Calu3 (cell line): ENCODE measurements at regions not wholly inside any gene's neighbourhood (a gene's known extent, or its start where the extent isn't known, plus 50 kb on each side); places are given as distances from the start of the nearest gene placed in this dataset.

Experiments
- BruUV-seq: library from RNA; stranded (reverse); fragments of 400-500 nt; replicated peaks from 2 replicates; lab custom pipeline; 2021; lab: Mats Ljungman, UMichigan
- CTCF ChIA-PET: fragments of 300-600 bp; sonication (Branson Sonifier 250); formaldehyde crosslinking; loops from one replicate; lab custom pipeline; 2022; ENCODE audit warnings: antibody characterized with exemption; lab: Charles Lee
- DNase-seq: peaks from one replicate; pipeline ENCODE4 v3.0.0; 2022
- H3K27ac Mint-ChIP-seq: one replicate; pipeline ENCODE4 v1.8.0; 2022; ENCODE audit warnings: mixed read lengths; ENCODE audit not compliant: unreplicated experiment
- H3K27me3 Mint-ChIP-seq: one replicate; pipeline ENCODE4 v1.8.0; 2022; ENCODE audit warnings: mixed read lengths; ENCODE audit not compliant: unreplicated experiment
- H3K36me3 Mint-ChIP-seq: one replicate; pipeline ENCODE4 v1.8.0; 2022; ENCODE audit warnings: mild to moderate bottlenecking, moderate library complexity, mixed read lengths; ENCODE audit not compliant: insufficient read depth, unreplicated experiment
- H3K4me1 Mint-ChIP-seq: one replicate; pipeline ENCODE4 v1.8.0; 2022; ENCODE audit warnings: mild to moderate bottlenecking, low read depth, mixed read lengths; ENCODE audit not compliant: unreplicated experiment
- H3K4me3 Mint-ChIP-seq: one replicate; pipeline ENCODE4 v1.8.0; 2022; ENCODE audit warnings: mild to moderate bottlenecking, low read depth, moderate library complexity, mixed read lengths; ENCODE audit not compliant: unreplicated experiment
- H3K9me3 Mint-ChIP-seq: one replicate; pipeline ENCODE4 v1.8.0; 2022; ENCODE audit warnings: low read depth, mixed read lengths; ENCODE audit not compliant: unreplicated experiment
- intact Hi-C: fragments of 100-400 bp; cut with micrococcal nuclease; formaldehyde crosslinking; loops from one replicate; pipeline ENCODE4 v1.10.0; 2022; ENCODE audit not compliant: unreplicated experiment
- TF ChIP-seq, protein P1 (sequence below): fragments of 200-600 bp; IDR thresholded peaks from one replicate; pipeline ENCODE4 v1.8.0; 2022; ENCODE audit warnings: antibody characterized with exemption; ENCODE audit not compliant: unreplicated experiment

DNA sequence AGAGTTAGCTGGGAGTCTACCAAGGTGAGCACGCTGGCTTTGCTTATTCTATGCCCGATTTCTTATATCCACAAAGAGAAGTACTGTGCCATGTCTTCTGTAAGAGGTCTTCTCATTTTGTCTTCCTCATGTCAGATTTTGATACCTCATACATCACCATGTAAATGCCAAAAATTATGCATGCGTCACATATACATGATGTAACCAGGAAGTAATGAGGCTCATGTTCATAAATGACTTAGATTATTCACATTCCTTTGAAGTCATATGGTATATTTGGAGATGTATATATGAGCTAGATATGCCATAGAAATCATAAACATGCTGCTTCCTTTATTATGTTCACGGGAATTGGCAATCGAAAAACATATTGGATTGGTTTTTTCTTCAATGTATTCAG lies 97.7 kb upstream of the CELF2 start:
- no TSS peak for BruUV-seq
- peaks cover 10% of the 10 kb centered on the region for H3K9me3 Mint-ChIP-seq
- intact Hi-C loops = no loop called here
- no peak overlapping the region for H3K4me3 Mint-ChIP-seq
- H3K4me1 Mint-ChIP-seq = no peaks in the 10 kb centered on the region
- no peaks in the 10 kb centered on the region for H3K36me3 Mint-ChIP-seq
- H3K27me3 Mint-ChIP-seq = peaks cover 15% of the 10 kb centered on the region
- DNase-seq = no peak
- CTCF ChIA-PET = no interaction called here
- TF ChIP-seq, protein P1, sequence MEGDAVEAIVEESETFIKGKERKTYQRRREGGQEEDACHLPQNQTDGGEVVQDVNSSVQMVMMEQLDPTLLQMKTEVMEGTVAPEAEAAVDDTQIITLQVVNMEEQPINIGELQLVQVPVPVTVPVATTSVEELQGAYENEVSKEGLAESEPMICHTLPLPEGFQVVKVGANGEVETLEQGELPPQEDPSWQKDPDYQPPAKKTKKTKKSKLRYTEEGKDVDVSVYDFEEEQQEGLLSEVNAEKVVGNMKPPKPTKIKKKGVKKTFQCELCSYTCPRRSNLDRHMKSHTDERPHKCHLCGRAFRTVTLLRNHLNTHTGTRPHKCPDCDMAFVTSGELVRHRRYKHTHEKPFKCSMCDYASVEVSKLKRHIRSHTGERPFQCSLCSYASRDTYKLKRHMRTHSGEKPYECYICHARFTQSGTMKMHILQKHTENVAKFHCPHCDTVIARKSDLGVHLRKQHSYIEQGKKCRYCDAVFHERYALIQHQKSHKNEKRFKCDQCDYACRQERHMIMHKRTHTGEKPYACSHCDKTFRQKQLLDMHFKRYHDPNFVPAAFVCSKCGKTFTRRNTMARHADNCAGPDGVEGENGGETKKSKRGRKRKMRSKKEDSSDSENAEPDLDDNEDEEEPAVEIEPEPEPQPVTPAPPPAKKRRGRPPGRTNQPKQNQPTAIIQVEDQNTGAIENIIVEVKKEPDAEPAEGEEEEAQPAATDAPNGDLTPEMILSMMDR = no peak
- no peak overlapping the region for H3K27ac Mint-ChIP-seq

DNA sequence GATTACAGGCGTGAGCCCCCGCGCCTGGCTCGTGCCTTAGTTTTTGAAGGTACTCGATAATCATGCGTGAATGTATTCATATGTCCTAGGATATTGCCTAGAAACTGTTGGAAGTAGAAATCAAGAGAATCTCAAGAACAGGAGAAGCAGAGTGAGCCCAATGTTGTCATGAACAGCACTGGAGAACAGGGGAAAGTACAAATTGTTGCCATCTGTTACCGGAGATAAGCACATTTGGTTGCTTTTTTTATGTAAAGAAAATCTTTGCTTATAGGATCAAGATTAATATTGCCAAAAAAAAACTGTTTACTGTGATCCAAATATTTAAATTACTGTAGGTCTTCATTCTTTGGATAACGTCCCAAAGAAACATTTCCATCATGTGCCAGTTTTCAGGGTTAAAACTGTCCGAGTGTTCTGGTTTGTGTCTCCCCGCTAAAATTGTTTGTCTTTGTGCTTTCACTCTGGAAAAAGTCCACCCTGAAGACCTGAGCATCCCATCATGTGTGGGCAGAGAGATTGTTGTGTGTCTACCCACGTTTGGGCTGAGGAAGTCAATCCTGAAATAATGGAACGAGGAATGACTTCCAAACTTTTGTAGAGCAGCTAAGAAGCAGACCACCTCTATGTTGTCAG lies 95.7 kb upstream of the CELF2 start:
- CTCF ChIA-PET = no interaction called here
- no peak overlapping the region for H3K27ac Mint-ChIP-seq
- DNase-seq = no peak

GRCh38 chr10:10923029-10923651 lies 94.5 kb upstream of the CELF2 start:
- no peak for DNase-seq
- Mint-ChIP-seq H3K4me1 (no peaks in the 10 kb centered on the region), H3K36me3 (no peaks in the 10 kb centered on the region), H3K27ac (no peak overlapping the region), H3K27me3 (peaks cover 15% of the 10 kb centered on the region), H3K9me3 (peaks cover 13% of the 10 kb centered on the region), H3K4me3 (no peak overlapping the region)
- intact Hi-C loops = no loop called here
- no TSS peak for BruUV-seq
- CTCF ChIA-PET = no interaction called here
- TF ChIP-seq, protein P1 = no peak

More for the DNA sequence above, 95.7 kb upstream of the CELF2 start:
- H3K36me3 Mint-ChIP-seq = no peaks in the 10 kb centered on the region
- TF ChIP-seq, protein P1 = no peak
- no peak overlapping the region for H3K4me3 Mint-ChIP-seq
- BruUV-seq = no TSS peak
- peaks cover 15% of the 10 kb centered on the region for H3K27me3 Mint-ChIP-seq
- H3K4me1 Mint-ChIP-seq = no peaks in the 10 kb centered on the region
- intact Hi-C loops = no loop called here
- peaks cover 10% of the 10 kb centered on the region for H3K9me3 Mint-ChIP-seq

DNA sequence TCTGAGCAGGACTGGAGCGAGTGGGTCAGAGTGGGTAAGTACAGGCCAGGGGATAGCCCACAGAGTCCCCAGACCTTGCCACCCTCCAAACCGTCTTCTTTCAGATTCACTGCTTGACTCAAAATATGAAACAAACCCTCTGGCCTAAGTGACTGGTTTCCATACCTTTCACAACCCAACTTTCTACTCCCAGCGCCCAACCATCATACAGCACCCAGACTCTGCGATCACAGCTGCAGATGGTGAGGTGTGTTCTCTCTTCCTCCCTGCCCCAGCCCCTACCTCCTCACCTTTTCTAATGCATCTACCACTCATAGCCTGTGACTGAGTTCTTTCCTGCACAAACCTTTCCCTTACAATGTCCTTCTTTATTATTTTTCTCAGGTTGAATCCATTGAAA lies 92.0 kb upstream of the CELF2 start:
- TF ChIP-seq, protein P1 = no peak
- H3K4me3 Mint-ChIP-seq = no peak overlapping the region
- peaks cover 15% of the 10 kb centered on the region for H3K27me3 Mint-ChIP-seq
- DNase-seq = no peak
- CTCF ChIA-PET = no interaction called here
- H3K9me3 Mint-ChIP-seq = peaks cover 9% of the 10 kb centered on the region
- no peaks in the 10 kb centered on the region for H3K36me3 Mint-ChIP-seq
- no peaks in the 10 kb centered on the region for H3K4me1 Mint-ChIP-seq
- H3K27ac Mint-ChIP-seq = no peak overlapping the region
- intact Hi-C loops = no loop called here
- BruUV-seq = no TSS peak
